A549 (cell line): ENCODE measurements at regions not wholly inside any gene's neighbourhood (a gene's known extent, or its start where the extent isn't known, plus 50 kb on each side); places are given as distances from the start of the nearest gene placed in this dataset.

Source experiments
- ATAC-seq, 2 experiments: fragments of 200-7000 bp in 1 of 2; fragments of >200 bp in 1 of 2; cut with Nextera tagmentation in 1 of 2; cut with Tn5 transposase in 1 of 2; 3 replicates each; pipeline versions ENCODE4 v1.8.0 to v1.9.1; 2018 to 2020; ENCODE audit warnings: mild to moderate bottlenecking in 1 of 2, moderate library complexity in 1 of 2
- CTCF ChIA-PET: fragments of 300-600 bp; sonication (Branson Sonifier 250); formaldehyde crosslinking; extraction: SDS; loops from one replicate; lab custom pipeline; 2021; ENCODE audit warnings: antibody characterized with exemption, inconsistent platforms; lab: Yijun Ruan, JAX
- POLR2A ChIA-PET: fragments of 350-600 bp; formaldehyde crosslinking; extraction: SDS; loops from one replicate; lab custom pipeline; 2021; ENCODE audit warnings: antibody characterized with exemption, inconsistent platforms; lab: Yijun Ruan, JAX
- DNase-seq, 2 experiments: peaks; one replicate each; pipeline versions ENCODE4 v3.0.0 to v3.0.0-alpha.2; 2011 to 2016; ENCODE audit warnings: low read depth in 1 of 2, low spot score in 1 of 2
- FAIRE-seq: peaks from 2 replicates; lab custom pipeline; 2011; peaks lifted over from hg19 to GRCh38; lab: Jason Lieb, UNC
- H3K27ac ChIP-seq, 2 experiments: fragments of >200 bp; sonication (Bioruptor Twin); formaldehyde crosslinking; 3 replicates each; pipeline ENCODE4 v1.5.1; 2016 to 2017
- H3K4me1 ChIP-seq: fragments of >200 bp; sonication (Bioruptor Twin); formaldehyde crosslinking; 3 replicates; pipeline ENCODE4 v1.6.1; 2016
- H3K4me2 ChIP-seq: fragments of >200 bp; sonication (Bioruptor Twin); formaldehyde crosslinking; 3 replicates; pipeline ENCODE4 v1.6.1; 2016
- H3K4me3 ChIP-seq: fragments of >200 bp; sonication (Bioruptor Twin); formaldehyde crosslinking; 3 replicates; pipeline ENCODE4 v1.5.1; 2016
- H3K9me3 ChIP-seq: fragments of >200 bp; sonication (Bioruptor Twin); formaldehyde crosslinking; 3 replicates; pipeline ENCODE4 v1.6.1; 2016
- CBX8 ChIP-seq: fragments of 200-600 bp; sonication (generic); IDR thresholded peaks from 2 replicates; pipeline ENCODE4 v1.6.1; 2016
- CEBPB ChIP-seq, 2 experiments: fragments of >200 bp in 1 of 2; sonication (Bioruptor Twin) in 1 of 2; formaldehyde crosslinking in 1 of 2; IDR thresholded peaks; 2 replicates each; pipeline ENCODE4 v1.6.1; 2012 to 2016
- CHD2 ChIP-seq: fragments of 150-350 bp; IDR thresholded peaks from 2 replicates; pipeline ENCODE4 v1.6.1; 2014; ENCODE audit warnings: low read length; ENCODE audit not compliant: partially characterized antibody
- CHD4 ChIP-seq: fragments of 200-600 bp; sonication (generic); IDR thresholded peaks from 2 replicates; pipeline ENCODE4 v1.6.1; 2016; ENCODE audit warnings: antibody characterized with exemption, mild to moderate bottlenecking, borderline replicate concordance
- EHF ChIP-seq: fragments of 250-450 bp; sonication (Bioruptor Pico); IDR thresholded peaks from 2 replicates; pipeline ENCODE4 v1.5.0; 2020; ENCODE audit warnings: mild to moderate bottlenecking
- ESRRA ChIP-seq: fragments of 150-350 bp; IDR thresholded peaks from 2 replicates; pipeline ENCODE4 v1.6.1; 2014; ENCODE audit warnings: mild to moderate bottlenecking, low read length, borderline replicate concordance
- FOSL2 ChIP-seq, 2 experiments: fragments of 450-650 bp in 1 of 2; fragments of >200 bp in 1 of 2; sonication (Bioruptor Twin) in 1 of 2; formaldehyde crosslinking; IDR thresholded peaks; 2 replicates each; pipeline versions ENCODE4 v1.5.0 to v1.6.1; 2016 to 2020; ENCODE audit warnings: mild to moderate bottlenecking in 1 of 2, moderate library complexity in 1 of 2
- GATA3 ChIP-seq: IDR thresholded peaks from 2 replicates; pipeline ENCODE4 v1.6.1; 2012; ENCODE audit warnings: borderline replicate concordance
- HOXA7 ChIP-seq: fragments of 250-450 bp; sonication (Bioruptor Pico); IDR thresholded peaks from 2 replicates; pipeline ENCODE4 v1.5.0; 2020; ENCODE audit warnings: mild to moderate bottlenecking, moderate library complexity
- HOXB13 ChIP-seq: fragments of 250-450 bp; sonication (Bioruptor Pico); IDR thresholded peaks from 2 replicates; pipeline ENCODE4 v1.5.0; 2020; ENCODE audit warnings: low read depth, mild to moderate bottlenecking, moderate library complexity
- HOXB5 ChIP-seq: fragments of 250-450 bp; sonication (Bioruptor Pico); IDR thresholded peaks from 2 replicates; pipeline ENCODE4 v1.5.0; 2020; ENCODE audit warnings: mild to moderate bottlenecking, moderate library complexity
- KDM1A ChIP-seq: fragments of 200-600 bp; sonication (generic); IDR thresholded peaks from 2 replicates; pipeline ENCODE4 v1.6.1; 2016; ENCODE audit warnings: low read depth, mild to moderate bottlenecking
- KDM5A ChIP-seq: fragments of 200-600 bp; sonication (generic); IDR thresholded peaks from 2 replicates; pipeline ENCODE4 v1.6.1; 2016; ENCODE audit warnings: antibody characterized with exemption, mild to moderate bottlenecking
- MAZ ChIP-seq: fragments of 150-350 bp; IDR thresholded peaks from 2 replicates; pipeline ENCODE4 v1.6.1; 2014; ENCODE audit warnings: antibody characterized with exemption, low read depth, low read length, borderline replicate concordance
- NFE2L2 ChIP-seq: fragments of 150-350 bp; conservative IDR thresholded peaks from 2 replicates; pipeline ENCODE4 v1.6.1; 2014; ENCODE audit warnings: low read length
- NPAS2 ChIP-seq: fragments of 250-450 bp; sonication (Bioruptor Pico); IDR thresholded peaks from 2 replicates; pipeline ENCODE4 v1.8.0; 2022; ENCODE audit warnings: mild to moderate bottlenecking, moderate library complexity, borderline replicate concordance
- RAD21 ChIP-seq, 2 experiments: fragments of >200 bp in 1 of 2; sonication (Bioruptor Twin) in 1 of 2; formaldehyde crosslinking in 1 of 2; IDR thresholded peaks in 1 of 2; conservative IDR thresholded peaks in 1 of 2; 2 replicates in 1 of 2; 3 replicates in 1 of 2; pipeline ENCODE4 v1.6.1; 2012 to 2018; ENCODE audit warnings: inconsistent platforms in 1 of 2
- RNF2 ChIP-seq: fragments of 200-600 bp; sonication (generic); IDR thresholded peaks from 2 replicates; pipeline ENCODE4 v1.6.1; 2016; ENCODE audit warnings: low read depth, mild to moderate bottlenecking, antibody characterized with exemption, moderate library complexity, borderline replicate concordance
- SREBF2 ChIP-seq: fragments of 450-650 bp; IDR thresholded peaks from 2 replicates; pipeline ENCODE4 v1.6.1; 2014; ENCODE audit warnings: mild to moderate bottlenecking, moderate library complexity
- USF2 ChIP-seq: fragments of 450-650 bp; IDR thresholded peaks from 2 replicates; pipeline ENCODE4 v1.6.1; 2014; ENCODE audit warnings: antibody characterized with exemption
- ZFP36 ChIP-seq: fragments of 450-650 bp; IDR thresholded peaks from 2 replicates; pipeline ENCODE4 v1.6.1; 2014; ENCODE audit warnings: borderline replicate concordance; ENCODE audit not compliant: partially characterized antibody
- ZSCAN20 ChIP-seq: fragments of 250-450 bp; sonication (Bioruptor Pico); IDR thresholded peaks from 2 replicates; pipeline ENCODE4 v1.8.0; 2022; ENCODE audit warnings: mild to moderate bottlenecking, moderate library complexity
- WGBS: methylation state at CpG from one replicate; pipeline ENCODE4 v1.1.6; 2017; ENCODE audit errors: missing lambda C conversion rate; 5-methylcytosine and 5-hydroxymethylcytosine counted together
- TF ChIP-seq, protein P1 (sequence below): IDR thresholded peaks from 2 replicates; pipeline ENCODE4 v1.6.1; 2012; ENCODE audit warnings: low read depth, borderline replicate concordance
- TF ChIP-seq, protein P2 (sequence below): IDR thresholded peaks from 2 replicates; pipeline ENCODE4 v1.6.1; 2012

DNA sequence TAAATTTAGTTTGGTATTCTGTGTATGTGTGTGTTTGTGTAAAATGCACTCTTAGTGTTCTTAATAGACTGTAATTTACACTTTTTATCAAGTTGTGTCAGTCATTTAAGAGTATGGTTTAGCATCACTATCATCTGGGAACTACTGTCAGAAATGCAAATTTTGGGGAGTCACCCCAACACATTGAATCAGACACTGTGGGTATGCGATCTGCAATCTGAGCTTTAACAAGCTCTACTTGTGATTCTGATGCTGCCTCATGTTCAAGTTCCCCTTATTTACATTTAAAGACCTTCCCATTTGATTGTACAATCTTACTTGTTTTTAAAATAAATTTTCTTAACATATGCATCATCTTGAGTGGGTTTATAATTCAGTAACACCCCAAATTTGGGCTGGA, 218.1 kb upstream of the FOXP2 start:
- Histone ChIP-seq H3K4me3 (no peak overlapping the region), H3K4me2 (no peak overlapping the region), H3K27ac (no peak overlapping the region), H3K4me1 (no peaks in the 10 kb centered on the region), H3K9me3 (no peaks in the 10 kb centered on the region)
- FAIRE-seq, result no peak
- no peak for ATAC-seq
- ChIA-PET POLR2A (no interaction called here), CTCF (interaction anchor here (0.9 kb wide), 1 partner anchor 32 kb away, joined by 3 read pairs; no protein-coding TSS in a partner anchor)
- 9% methylated on average over 1 of the region's 1 CpG for WGBS
- DNase-seq, result no peak
- TF ChIP-seq ESRRA, result no peak
- TF ChIP-seq NFE2L2, result no peak
- TF ChIP-seq GATA3, result no peak
- TF ChIP-seq MAZ, result no peak
- no peak for TF ChIP-seq CBX8
- TF ChIP-seq RNF2, result no peak
- no peak for TF ChIP-seq USF2
- no peak for TF ChIP-seq HOXB5 (CRISPR knock-in tag)
- no peak for TF ChIP-seq ZFP36
- TF ChIP-seq CEBPB (IDR thresholded peaks at IDR 0.05), result no peak
- TF ChIP-seq SREBF2, result no peak
- TF ChIP-seq, protein P1, sequence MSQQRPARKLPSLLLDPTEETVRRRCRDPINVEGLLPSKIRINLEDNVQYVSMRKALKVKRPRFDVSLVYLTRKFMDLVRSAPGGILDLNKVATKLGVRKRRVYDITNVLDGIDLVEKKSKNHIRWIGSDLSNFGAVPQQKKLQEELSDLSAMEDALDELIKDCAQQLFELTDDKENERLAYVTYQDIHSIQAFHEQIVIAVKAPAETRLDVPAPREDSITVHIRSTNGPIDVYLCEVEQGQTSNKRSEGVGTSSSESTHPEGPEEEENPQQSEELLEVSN, result no peak
- no peak for TF ChIP-seq HOXB13 (CRISPR knock-in tag)
- no peak for TF ChIP-seq CHD2
- TF ChIP-seq RAD21 (conservative IDR thresholded peaks at IDR 0.05 in 1 of 2, IDR thresholded peaks at IDR 0.05 in 1 of 2), result no peak
- TF ChIP-seq CHD4, result no peak
- TF ChIP-seq HOXA7 (CRISPR knock-in tag), result no peak

DNA sequence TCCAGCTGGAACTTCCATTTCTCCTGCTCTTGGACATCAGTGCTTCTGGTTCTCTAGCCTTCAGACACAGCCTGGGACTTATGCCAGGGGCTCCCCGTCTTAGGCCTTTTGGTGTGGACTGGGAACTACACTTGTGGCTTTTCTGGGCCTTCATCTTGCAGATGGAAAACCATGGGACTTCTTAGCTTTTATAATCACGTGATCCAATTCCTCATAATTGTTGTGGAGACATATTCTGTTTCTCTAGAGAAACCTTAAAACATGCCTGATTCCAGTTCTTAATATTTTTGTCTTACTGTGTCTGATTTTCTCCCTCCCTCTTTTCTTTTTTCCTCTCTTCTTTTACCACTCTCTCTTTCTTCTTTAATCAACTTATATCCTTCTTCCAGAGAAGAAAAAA, 224.2 kb upstream of the FOXP2 start:
- no peaks in the 10 kb centered on the region for H3K4me1 ChIP-seq
- CTCF ChIA-PET, result no interaction called here
- POLR2A ChIA-PET, result no interaction called here
- H3K9me3 ChIP-seq, result no peaks in the 10 kb centered on the region
- no peak for TF ChIP-seq CHD2
- no peak for TF ChIP-seq NPAS2 (CRISPR knock-in tag)
- TF ChIP-seq FOSL2 (IDR thresholded peaks at IDR 0.05), result no peak
- no peak for TF ChIP-seq FOSL2 (CRISPR knock-in tag; IDR thresholded peaks at IDR 0.05)
- TF ChIP-seq CBX8, result no peak
- TF ChIP-seq KDM5A, result no peak
- TF ChIP-seq KDM1A, result no peak
- no peak for TF ChIP-seq ZSCAN20 (CRISPR knock-in tag)
- TF ChIP-seq, protein P2, sequence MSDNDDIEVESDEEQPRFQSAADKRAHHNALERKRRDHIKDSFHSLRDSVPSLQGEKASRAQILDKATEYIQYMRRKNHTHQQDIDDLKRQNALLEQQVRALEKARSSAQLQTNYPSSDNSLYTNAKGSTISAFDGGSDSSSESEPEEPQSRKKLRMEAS, result no peak
- TF ChIP-seq EHF (CRISPR knock-in tag), result no peak
- TF ChIP-seq ZFP36, result no peak
- no peak for TF ChIP-seq NFE2L2
- no peak for ATAC-seq
- H3K4me2 ChIP-seq, result no peak overlapping the region
- WGBS, result 10% methylated on average over 2 of the region's 2 CpGs
- no peak for FAIRE-seq
- H3K27ac ChIP-seq, result no peak overlapping the region
- DNase-seq, result no peak
- H3K4me3 ChIP-seq, result no peak overlapping the region
